ENCODE measurements at regions not wholly inside any gene's neighbourhood (a gene's known extent, or its start where the extent isn't known, plus 50 kb on each side); places are given as distances from the start of the nearest gene placed in this dataset.

GRCh38 chrX:23248187-23248586 lies 86.5 kb upstream of the PTCHD1 start:
- ChIA-PET POLR2A (no interaction called here), CTCF (interaction anchor here (0.7 kb wide), 1 partner anchor 1873 kb away, joined by 3 read pairs; no protein-coding TSS in a partner anchor)
- no peak overlapping the region for H3K27ac ChIP-seq (ENCODE audit: extremely low read depth, low read depth, low read length)
- no peak overlapping the region for H3K4me3 ChIP-seq (ENCODE audit: low read depth, low read length)
- no peak for TF ChIP-seq TSHZ1 (tag by site-specific recombination; IDR thresholded peaks at IDR 0.05; ENCODE audit: borderline replicate concordance)
- no peaks in the 10 kb centered on the region; the same call in none of the 2 replicates for H3K9me3 ChIP-seq (ENCODE audit: control insufficient read depth, insufficient read depth, low read depth, low read length)
- no peaks in the 10 kb centered on the region for H3K36me3 ChIP-seq (ENCODE audit: control insufficient read depth in 2 of 2, insufficient read depth in 1 of 2, low read length in 2 of 2)
- no peaks in the 10 kb centered on the region for H3K4me1 ChIP-seq (ENCODE audit: control insufficient read depth, insufficient read depth, low read length)

GRCh38 chrX:23251043-23251442 lies 83.6 kb upstream of the PTCHD1 start:
- no peak overlapping the region for H3K27ac ChIP-seq (ENCODE audit: extremely low read depth, low read depth, low read length)
- no peak for TF ChIP-seq INSM2 (tag by site-specific recombination; IDR thresholded peaks at IDR 0.05)
- no peaks in the 10 kb centered on the region for H3K36me3 ChIP-seq (ENCODE audit: control insufficient read depth in 2 of 2, insufficient read depth in 1 of 2, low read length in 2 of 2)
- ChIA-PET CTCF (interaction anchor here (0.6 kb wide), 1 partner anchor 51 kb away, joined by 8 read pairs; no protein-coding TSS in a partner anchor), POLR2A (no interaction called here)
- H3K4me1 ChIP-seq (ENCODE audit: control insufficient read depth, insufficient read depth, low read length): no peaks in the 10 kb centered on the region
- H3K9me3 ChIP-seq (ENCODE audit: control insufficient read depth, insufficient read depth, low read depth, low read length): no peaks in the 10 kb centered on the region; the same call in none of the 2 replicates
- no peak overlapping the region for H3K4me3 ChIP-seq (ENCODE audit: low read depth, low read length)

- Histone ChIP-seq H3K9me3 (ENCODE audit: control insufficient read depth, insufficient read depth, low read depth, low read length) (no peaks in the 10 kb centered on the region), H3K36me3 (ENCODE audit: control insufficient read depth in 2 of 2, insufficient read depth in 1 of 2, low read length in 2 of 2) (no peaks in the 10 kb centered on the region), H3K4me1 (ENCODE audit: control insufficient read depth, insufficient read depth, low read length) (no peaks in the 10 kb centered on the region), H3K27ac (ENCODE audit: extremely low read depth, low read depth, low read length) (no peak overlapping the region), H3K4me3 (ENCODE audit: low read depth, low read length) (no peak overlapping the region)
- TF ChIP-seq ZNF514 (tag by site-specific recombination; IDR thresholded peaks at IDR 0.05) (no peak), ZNF785 (tag by site-specific recombination; IDR thresholded peaks at IDR 0.05) (no peak), ZNF266 (tag by site-specific recombination; IDR thresholded peaks at IDR 0.05; ENCODE audit: low read depth) (no peak), ZNF610 (tag by site-specific recombination; IDR thresholded peaks at IDR 0.05; ENCODE audit: borderline replicate concordance) (no peak), ZBTB49 (tag by site-specific recombination; IDR thresholded peaks at IDR 0.05; ENCODE audit: low read depth) (no peak), ZNF280D (tag by site-specific recombination; IDR thresholded peaks at IDR 0.05) (no peak), ZNF792 (tag by site-specific recombination; IDR thresholded peaks at IDR 0.05) (no peak), TSHZ1 (tag by site-specific recombination; IDR thresholded peaks at IDR 0.05; ENCODE audit: borderline replicate concordance) (no peak), ZNF350 (tag by site-specific recombination; IDR thresholded peaks at IDR 0.05) (no peak), ZNF837 (tag by site-specific recombination; IDR thresholded peaks at IDR 0.05) (no peak), ZNF548 (tag by site-specific recombination; IDR thresholded peaks at IDR 0.05) (no peak), ZNF311 (tag by site-specific recombination; IDR thresholded peaks at IDR 0.05; ENCODE audit: borderline replicate concordance) (no peak), ZNF202 (tag by site-specific recombination; IDR thresholded peaks at IDR 0.05; ENCODE audit: borderline replicate concordance) (no peak)
- ChIA-PET POLR2A (no interaction called here), CTCF (no interaction called here)
Measured at GRCh38 chrX:23263892-23264291, 70.8 kb upstream of the PTCHD1 start.

Measured in HEK293 (cell line).